GM19043 (cell line): ENCODE measurements at regions not wholly inside any gene's neighbourhood (a gene's known extent, or its start where the extent isn't known, plus 50 kb on each side); places are given as distances from the start of the nearest gene placed in this dataset.
"Not testable (repeated sequence)": the region's sequence is repeated elsewhere in the genome, so short reads cannot be mapped to it uniquely, and the experiment has no call there.

Experiments
- ATAC-seq: cut with Tn5 transposase; IDR thresholded peaks from one replicate; pipeline ENCODE4 v1.9.1; 2021; ENCODE audit warnings: low read depth; ENCODE audit not compliant: unreplicated experiment

- ATAC-seq, result no peak
Measured at GRCh38 chr6:21907291-21907690, 313.7 kb downstream of the SOX4 start.

- ATAC-seq, result no peak
Measured at GRCh38 chr6:21908161-21908848, 314.8 kb downstream of the SOX4 start.

GRCh38 chr6:21909321-21909720 is 315.8 kb downstream of the SOX4 start:
- ATAC-seq, result no peak

- ATAC-seq, result no peak
Measured at GRCh38 chr6:21911208-21911607, 317.7 kb downstream of the SOX4 start.

- ATAC-seq, result no peak
Measured at GRCh38 chr6:21912151-21912832, 318.7 kb downstream of the SOX4 start.

GRCh38 chr6:21914121-21914973 is 320.8 kb downstream of the SOX4 start:
- ATAC-seq, result no peak

GRCh38 chr6:21915707-21916260 is 322.2 kb downstream of the SOX4 start:
- ATAC-seq, result no peak

GRCh38 chr6:21918041-21918440 is 324.5 kb downstream of the SOX4 start:
- ATAC-seq, result no peak

- no peak for ATAC-seq
Measured at GRCh38 chr6:21918666-21919065, 325.1 kb downstream of the SOX4 start.

- ATAC-seq, result no peak
Measured at GRCh38 chr6:21922086-21922485, 328.5 kb downstream of the SOX4 start.

GRCh38 chr6:21924002-21924401 is 330.5 kb downstream of the SOX4 start:
- no peak for ATAC-seq

GRCh38 chr6:21928827-21929226 is 335.3 kb downstream of the SOX4 start:
- ATAC-seq, result no peak

- no peak for ATAC-seq
Measured at GRCh38 chr6:21931641-21932335, 338.2 kb downstream of the SOX4 start.

- ATAC-seq, result no peak
Measured at GRCh38 chr6:21933351-21933750, 339.8 kb downstream of the SOX4 start.

GRCh38 chr6:21935142-21935541 is 341.6 kb downstream of the SOX4 start:
- no peak for ATAC-seq

GRCh38 chr6:21935561-21936028 is 342.0 kb downstream of the SOX4 start:
- ATAC-seq, result no peak

GRCh38 chr6:21937466-21937865 is 343.9 kb downstream of the SOX4 start:
- no peak for ATAC-seq

- ATAC-seq, result not testable (repeated sequence)
Measured at GRCh38 chr6:21939066-21939465, 345.5 kb downstream of the SOX4 start.

GRCh38 chr6:21941926-21942325 is 348.4 kb downstream of the SOX4 start:
- no peak for ATAC-seq

- no peak for ATAC-seq
Measured at GRCh38 chr6:21942897-21943296, 349.3 kb downstream of the SOX4 start.
